SU-DHL-6 (cell line): ENCODE measurements at regions not wholly inside any gene's neighbourhood (a gene's known extent, or its start where the extent isn't known, plus 50 kb on each side); places are given as distances from the start of the nearest gene placed in this dataset.

Experiments
- CTCF ChIP-seq: fragments of 200-600 bp; sonication (generic); IDR thresholded peaks from one replicate; pipeline ENCODE4 v1.5.1; 2017; ENCODE audit warnings: antibody characterized with exemption, mild to moderate bottlenecking, low read length, moderate library complexity; ENCODE audit not compliant: insufficient read depth, poor library complexity, severe bottlenecking
- EZH2phosphoT487 ChIP-seq: fragments of 200-600 bp; sonication (generic), shearing (Covaris generic); conservative IDR thresholded peaks from 2 replicates; pipeline ENCODE4 v1.6.1; 2018; ENCODE audit warnings: mild to moderate bottlenecking, antibody characterized with exemption, low read length, moderate library complexity, mixed read lengths

GRCh38 chr16:73483076-73483791, 435.3 kb upstream of the ZFHX3 start:
- TF ChIP-seq CTCF (no peak), EZH2phosphoT487 (no peak)
